HUES64 (cell line): ENCODE measurements at regions not wholly inside any gene's neighbourhood (a gene's known extent, or its start where the extent isn't known, plus 50 kb on each side); places are given as distances from the start of the nearest gene placed in this dataset.
"Not testable (repeated sequence)": the region's sequence is repeated elsewhere in the genome, so short reads cannot be mapped to it uniquely, and the experiment has no call there.

ENCODE experiments used
- H3K27ac ChIP-seq: 2 replicates; pipeline ENCODE4 v1.7.0; 2013; ENCODE audit warnings: low read depth, low read length, inconsistent platforms
- H3K27me3 ChIP-seq: 2 replicates; pipeline ENCODE4 v1.6.1; 2013; ENCODE audit warnings: mild to moderate bottlenecking, low read length; ENCODE audit not compliant: insufficient read depth
- H3K36me3 ChIP-seq: 2 replicates; pipeline ENCODE4 v1.6.1; 2013; ENCODE audit warnings: mild to moderate bottlenecking, low read length; ENCODE audit not compliant: insufficient read depth
- H3K4me1 ChIP-seq: 2 replicates; pipeline ENCODE4 v1.6.1; 2013; ENCODE audit warnings: mild to moderate bottlenecking, low read length, moderate library complexity; ENCODE audit not compliant: insufficient read depth
- H3K4me3 ChIP-seq: 2 replicates; pipeline ENCODE4 v1.5.1; 2013; ENCODE audit warnings: mild to moderate bottlenecking, low read length, moderate library complexity
- H3K9ac ChIP-seq: 2 replicates; pipeline ENCODE4 v1.6.1; 2013; ENCODE audit warnings: mild to moderate bottlenecking, low read depth, low read length
- H3K9me3 ChIP-seq: 2 replicates; pipeline ENCODE4 v1.6.1; 2013; ENCODE audit warnings: low read depth, low read length; ENCODE audit not compliant: insufficient read depth
- WGBS: fragments of 150-250, 120-280 bp; methylation state at CpG from one replicate; pipeline ENCODE4 v1.1.7; 2013; ENCODE audit warnings: missing lambda C conversion rate; 5-methylcytosine and 5-hydroxymethylcytosine counted together

- no peak overlapping the region for H3K27ac ChIP-seq
- H3K9ac ChIP-seq = no peak overlapping the region
- WGBS = 86% methylated on average over 1 of the region's 2 CpGs
- H3K9me3 ChIP-seq = no peaks in the 10 kb centered on the region
- no peak overlapping the region for H3K4me3 ChIP-seq
- no peaks in the 10 kb centered on the region for H3K27me3 ChIP-seq
- no peaks in the 10 kb centered on the region for H3K36me3 ChIP-seq
- H3K4me1 ChIP-seq = peaks cover 26% of the 10 kb centered on the region
Observed at GRCh38 chr5:82982846-82983245, 94.3 kb downstream of the TMEM167A start.

- not testable (repeated sequence) for H3K27ac ChIP-seq, H3K4me3 ChIP-seq, H3K4me1 ChIP-seq, H3K9ac ChIP-seq, H3K36me3 ChIP-seq, H3K27me3 ChIP-seq
- H3K9me3 ChIP-seq = peaks cover 25% of the 10 kb centered on the region
Observed at GRCh38 chr5:82976887-82977286, 100.3 kb downstream of the TMEM167A start.

- WGBS = 93% methylated on average over 5 of the region's 5 CpGs
- H3K9me3 ChIP-seq = peaks cover 25% of the 10 kb centered on the region
- H3K9ac ChIP-seq = no peak overlapping the region
Observed at GRCh38 chr5:82975812-82976211, 101.4 kb downstream of the TMEM167A start.

GRCh38 chr5:82975396-82975795 lies 101.8 kb downstream of the TMEM167A start:
- Histone ChIP-seq H3K9ac (no peak overlapping the region), H3K9me3 (peaks cover 25% of the 10 kb centered on the region), H3K27me3 (no peaks in the 10 kb centered on the region), H3K27ac (no peak overlapping the region), H3K4me3 (no peak overlapping the region), H3K4me1 (no peaks in the 10 kb centered on the region), H3K36me3 (peaks cover 2% of the 10 kb centered on the region; the same call in 1 of the 2 replicates)
- 91% methylated on average over 9 of the region's 9 CpGs for WGBS

More at GRCh38 chr5:82975812-82976211, 101.4 kb downstream of the TMEM167A start:
- Histone ChIP-seq H3K27me3 (no peaks in the 10 kb centered on the region), H3K36me3 (peaks cover 2% of the 10 kb centered on the region; the same call in 1 of the 2 replicates), H3K4me1 (no peaks in the 10 kb centered on the region), H3K4me3 (no peak overlapping the region), H3K27ac (no peak overlapping the region)

GRCh38 chr5:82974346-82974745 lies 102.8 kb downstream of the TMEM167A start:
- H3K9me3 ChIP-seq = peaks cover 25% of the 10 kb centered on the region
- H3K4me3 ChIP-seq, H3K36me3 ChIP-seq, H3K4me1 ChIP-seq, H3K27me3 ChIP-seq, H3K9ac ChIP-seq, H3K27ac ChIP-seq: not testable (repeated sequence)
- 85% methylated on average over 2 of the region's 2 CpGs for WGBS

GRCh38 chr5:82971901-82972300 lies 105.3 kb downstream of the TMEM167A start:
- peaks cover 25% of the 10 kb centered on the region for H3K9me3 ChIP-seq
- H3K4me3 ChIP-seq = no peak overlapping the region
- H3K9ac ChIP-seq = no peak overlapping the region
- peaks cover 2% of the 10 kb centered on the region; the same call in 1 of the 2 replicates for H3K36me3 ChIP-seq
- H3K27ac ChIP-seq = no peak overlapping the region
- H3K27me3 ChIP-seq = no peaks in the 10 kb centered on the region
- peaks cover 11% of the 10 kb centered on the region for H3K4me1 ChIP-seq
- 96% methylated on average over 5 of the region's 5 CpGs for WGBS

GRCh38 chr5:82971034-82971806 lies 106.0 kb downstream of the TMEM167A start:
- H3K9ac ChIP-seq, H3K4me3 ChIP-seq, H3K36me3 ChIP-seq, H3K27ac ChIP-seq, H3K27me3 ChIP-seq: not testable (repeated sequence)
- 89% methylated on average over 10 of the region's 10 CpGs for WGBS
- Histone ChIP-seq H3K9me3 (peaks cover 20% of the 10 kb centered on the region), H3K4me1 (peaks cover 17% of the 10 kb centered on the region)

- 93% methylated on average over 5 of the region's 6 CpGs for WGBS
- not testable (repeated sequence) for H3K27me3 ChIP-seq, H3K27ac ChIP-seq, H3K36me3 ChIP-seq, H3K9me3 ChIP-seq, H3K4me3 ChIP-seq, H3K9ac ChIP-seq
- H3K4me1 ChIP-seq = peaks cover 19% of the 10 kb centered on the region
Observed at GRCh38 chr5:82969221-82969976, 107.8 kb downstream of the TMEM167A start.

GRCh38 chr5:82967072-82967471 lies 110.1 kb downstream of the TMEM167A start:
- H3K27me3 ChIP-seq = no peaks in the 10 kb centered on the region
- H3K27ac ChIP-seq = peak overlapping the region; percentile 48; the same call in 1 of the 2 replicates
- no peaks in the 10 kb centered on the region for H3K9me3 ChIP-seq
- H3K9ac ChIP-seq = no peak overlapping the region
- H3K4me3 ChIP-seq = no peak overlapping the region
- H3K4me1 ChIP-seq = peaks cover 29% of the 10 kb centered on the region
- H3K36me3 ChIP-seq = no peaks in the 10 kb centered on the region

GRCh38 chr5:82959466-82959865 lies 117.7 kb downstream of the TMEM167A start:
- Histone ChIP-seq H3K9ac (no peak overlapping the region), H3K4me1 (peaks cover 10% of the 10 kb centered on the region; the same call in 1 of the 2 replicates), H3K36me3 (no peaks in the 10 kb centered on the region), H3K4me3 (no peak overlapping the region), H3K27ac (no peak overlapping the region), H3K27me3 (no peaks in the 10 kb centered on the region), H3K9me3 (peaks cover 11% of the 10 kb centered on the region)
- 95% methylated on average over 1 of the region's 1 CpG for WGBS

- H3K4me3 ChIP-seq = no peak overlapping the region
- peaks cover 11% of the 10 kb centered on the region for H3K9me3 ChIP-seq
- H3K36me3 ChIP-seq = no peaks in the 10 kb centered on the region
- no peak overlapping the region for H3K9ac ChIP-seq
- no peak overlapping the region for H3K27ac ChIP-seq
- H3K27me3 ChIP-seq = no peaks in the 10 kb centered on the region
- no peaks in the 10 kb centered on the region for H3K4me1 ChIP-seq
Observed at GRCh38 chr5:82956600-82956999, 120.6 kb downstream of the TMEM167A start.
